GM21360 (cell line): ENCODE measurements at regions not wholly inside any gene's neighbourhood (a gene's known extent, or its start where the extent isn't known, plus 50 kb on each side); places are given as distances from the start of the nearest gene placed in this dataset.
"Not testable (repeated sequence)": the region's sequence is repeated elsewhere in the genome, so short reads cannot be mapped to it uniquely, and the experiment has no call there.

Experiments
- ATAC-seq: cut with Tn5 transposase; IDR thresholded peaks from one replicate; pipeline ENCODE4 v1.9.1; 2021; ENCODE audit warnings: mild to moderate bottlenecking, moderate library complexity; ENCODE audit not compliant: unreplicated experiment

GRCh38 chr14:71165121-71166031 lies 258.1 kb downstream of the PCNX1 start:
- no peak for ATAC-seq

- ATAC-seq = no peak
Measured at GRCh38 chr14:71166180-71166837, 259.1 kb downstream of the PCNX1 start.

- not testable (repeated sequence) for ATAC-seq
Measured at GRCh38 chr14:71167325-71167950, 260.2 kb downstream of the PCNX1 start.

GRCh38 chr14:71168161-71168560 lies 260.9 kb downstream of the PCNX1 start:
- ATAC-seq = not testable (repeated sequence)

GRCh38 chr14:71168564-71169427 lies 261.5 kb downstream of the PCNX1 start:
- ATAC-seq = no peak

- no peak for ATAC-seq
Measured at GRCh38 chr14:71169861-71170260, 262.6 kb downstream of the PCNX1 start.

- no peak for ATAC-seq
Measured at GRCh38 chr14:71175491-71175890, 268.2 kb downstream of the PCNX1 start.

GRCh38 chr14:71179066-71179465 lies 271.8 kb downstream of the PCNX1 start:
- ATAC-seq = no peak

GRCh38 chr14:71180397-71180796 lies 273.1 kb downstream of the PCNX1 start:
- ATAC-seq = no peak

- ATAC-seq = no peak
Measured at GRCh38 chr14:71181215-71182003, 274.1 kb downstream of the PCNX1 start.

- no peak for ATAC-seq
Measured at GRCh38 chr14:71183876-71184689, 276.8 kb downstream of the PCNX1 start.

GRCh38 chr14:71185637-71186036 lies 278.4 kb downstream of the PCNX1 start:
- no peak for ATAC-seq

GRCh38 chr14:71187633-71188356 lies 280.5 kb downstream of the PCNX1 start:
- ATAC-seq = no peak

- no peak for ATAC-seq
Measured at GRCh38 chr14:71190770-71191374, 283.6 kb downstream of the PCNX1 start.

- ATAC-seq = no peak
Measured at GRCh38 chr14:71193663-71194062, 286.4 kb downstream of the PCNX1 start.

- no peak for ATAC-seq
Measured at GRCh38 chr14:71194251-71194650, 287.0 kb downstream of the PCNX1 start.

GRCh38 chr14:71196921-71197320 lies 289.7 kb downstream of the PCNX1 start:
- ATAC-seq = no peak

GRCh38 chr14:71198687-71199086 lies 291.4 kb downstream of the PCNX1 start:
- no peak for ATAC-seq
